Endothelial cell of umbilical vein (primary cell): ENCODE measurements at regions not wholly inside any gene's neighbourhood (a gene's known extent, or its start where the extent isn't known, plus 50 kb on each side); places are given as distances from the start of the nearest gene placed in this dataset.

ENCODE experiments used
- BruUV-seq: library from RNA; stranded (reverse); fragments of 400-500 nt; replicated peaks from 2 replicates; lab custom pipeline; 2021; lab: Mats Ljungman, UMichigan
- CTCF ChIA-PET: fragments of 300-600, 350-600 bp; sonication (Branson Sonifier 250); formaldehyde crosslinking; loops from one replicate; lab custom pipeline; 2021; ENCODE audit warnings: antibody characterized with exemption, inconsistent platforms; lab: Charles Lee
- POLR2A ChIA-PET: fragments of 300-600, 350-600 bp; sonication (Branson Sonifier 250); formaldehyde crosslinking; loops from one replicate; lab custom pipeline; 2021; ENCODE audit warnings: antibody characterized with exemption, inconsistent platforms; lab: Charles Lee
- DNase-seq: peaks from one replicate; pipeline ENCODE4 v3.0.0-alpha.2; 2011; ENCODE audit warnings: low read depth, low spot score
- FAIRE-seq: peaks from 2 replicates; lab custom pipeline; 2011; peaks lifted over from hg19 to GRCh38; lab: Jason Lieb, UNC
- H2AFZ ChIP-seq: 2 replicates; pipeline ENCODE4 v1.6.0; 2012; ENCODE audit warnings: low read depth, low read length, control low read depth, inconsistent platforms
- H3K27ac ChIP-seq: 2 replicates; pipeline ENCODE4 v1.5.1; 2011; ENCODE audit warnings: low read depth, mild to moderate bottlenecking, control low read depth, low read length, moderate library complexity; ENCODE audit not compliant: insufficient read depth
- H3K27me3 ChIP-seq, 2 experiments: 2 replicates each; pipeline versions ENCODE4 v1.6.0 to v1.6.1; 2011; ENCODE audit warnings: low read length in 2 of 2, mixed read lengths in 1 of 2; ENCODE audit not compliant: control insufficient read depth in 2 of 2, insufficient read depth in 2 of 2
- H3K36me3 ChIP-seq, 2 experiments: 2 replicates in 1 of 2; 3 replicates in 1 of 2; pipeline ENCODE4 v1.5.1; 2011; ENCODE audit warnings: low read length in 2 of 2, mild to moderate bottlenecking in 1 of 2, moderate library complexity in 1 of 2; ENCODE audit not compliant: control insufficient read depth in 2 of 2, insufficient read depth in 2 of 2; ENCODE audit errors: extremely low read depth in 1 of 2
- H3K4me1 ChIP-seq: 3 replicates; pipeline ENCODE4 v1.5.1; 2011; ENCODE audit warnings: mild to moderate bottlenecking, low read length; ENCODE audit not compliant: control insufficient read depth, insufficient read depth; ENCODE audit errors: extremely low read depth
- H3K4me2 ChIP-seq: 2 replicates; pipeline ENCODE4 v1.6.1; 2011; ENCODE audit warnings: low read length, control low read depth, mixed read lengths; ENCODE audit not compliant: insufficient read depth
- H3K4me3 ChIP-seq, 3 experiments: fragments of 200-600 bp in 1 of 3; sonication (generic), shearing (Covaris generic) in 1 of 3; replicated peaks in 1 of 3; 2 replicates each; pipeline ENCODE4 v1.5.1; 2011 to 2016; ENCODE audit warnings: control low read depth in 3 of 3, low read length in 3 of 3, mild to moderate bottlenecking in 2 of 3, inconsistent platforms in 1 of 3, low read depth in 1 of 3, moderate library complexity in 1 of 3; ENCODE audit not compliant: insufficient read depth in 1 of 3
- H3K79me2 ChIP-seq: 2 replicates; pipeline ENCODE4 v1.6.0; 2012; ENCODE audit warnings: low read length, inconsistent platforms; ENCODE audit not compliant: control insufficient read depth, insufficient read depth
- H3K9ac ChIP-seq: replicated peaks from 2 replicates; pipeline ENCODE3; 2011; ENCODE audit warnings: low read length, control low read depth; ENCODE audit not compliant: insufficient read depth; ENCODE audit errors: extremely low read depth
- H3K9me1 ChIP-seq: replicated peaks from 3 replicates; pipeline ENCODE4 v1.6.0; 2011; ENCODE audit warnings: mild to moderate bottlenecking, low read length; ENCODE audit not compliant: control insufficient read depth, insufficient read depth; ENCODE audit errors: extremely low read depth
- H3K9me3 ChIP-seq: replicated peaks from 2 replicates; pipeline ENCODE4 v1.5.1; 2012; ENCODE audit warnings: low read length, inconsistent platforms; ENCODE audit not compliant: control insufficient read depth, insufficient read depth
- H4K20me1 ChIP-seq: replicated peaks from 2 replicates; pipeline ENCODE3; 2011; ENCODE audit warnings: mild to moderate bottlenecking, low read length; ENCODE audit not compliant: control insufficient read depth, insufficient read depth; ENCODE audit errors: extremely low read depth
- EZH2 ChIP-seq: IDR thresholded peaks from 2 replicates; pipeline ENCODE4 v1.6.1; 2012; ENCODE audit warnings: borderline replicate concordance, low read depth, mild to moderate bottlenecking, moderate library complexity, low read length, inconsistent platforms; ENCODE audit not compliant: severe bottlenecking
- FOS ChIP-seq: IDR thresholded peaks from 2 replicates; pipeline ENCODE4 v1.6.1; 2011; ENCODE audit warnings: mild to moderate bottlenecking, low read length, moderate library complexity, borderline replicate concordance; ENCODE audit not compliant: insufficient read depth
- GATA2 ChIP-seq: IDR thresholded peaks from 2 replicates; pipeline ENCODE4 v1.7.0; 2011; ENCODE audit warnings: low read depth, mild to moderate bottlenecking, moderate library complexity, mixed read lengths, low read length; ENCODE audit not compliant: insufficient read length, insufficient read depth
- JUN ChIP-seq: IDR thresholded peaks from 2 replicates; pipeline ENCODE4 v1.6.1; 2011; ENCODE audit warnings: borderline replicate concordance, low read depth; ENCODE audit not compliant: insufficient read length, insufficient read depth
- MYC ChIP-seq: IDR thresholded peaks from one replicate; pipeline ENCODE4 v1.6.1; 2011; ENCODE audit warnings: mild to moderate bottlenecking, low read depth, low read length
- POLR2A ChIP-seq: IDR thresholded peaks from 2 replicates; pipeline ENCODE4 v1.6.1; 2012; ENCODE audit warnings: low read depth, mild to moderate bottlenecking, control low read depth, low read length
- POLR2AphosphoS5 ChIP-seq: IDR thresholded peaks from 2 replicates; pipeline ENCODE4 v1.6.1; 2012; ENCODE audit warnings: low read depth, mild to moderate bottlenecking, control low read depth, low read length, moderate library complexity; ENCODE audit not compliant: insufficient read depth
- dilution Hi-C: fragments of 300-500 bp; cut with MboI; formaldehyde crosslinking; loops from one replicate; pipeline ENCODE4 v1.15.0; 2019; ENCODE audit warnings: low sequenced_read_pairs; ENCODE audit not compliant: extremely low pct_ligation_motif_present
- intact Hi-C: fragments of 100-400 bp; cut with micrococcal nuclease; formaldehyde crosslinking; loops from one replicate; pipeline ENCODE4 v1.10.0; 2022
- TF ChIP-seq, protein P1 (sequence below): IDR thresholded peaks from 2 replicates; pipeline ENCODE4 v1.6.1; 2011; ENCODE audit not compliant: insufficient read depth, insufficient read length
- TF ChIP-seq, protein P2 (sequence below), 2 donors: IDR thresholded peaks; 1 replicate in 1 of 2; 2 replicates in 1 of 2; pipeline ENCODE4 v1.5.1; 2011; ENCODE audit warnings: low read length in 2 of 2, mild to moderate bottlenecking in 2 of 2, moderate library complexity in 2 of 2, control low read depth in 1 of 2, inconsistent platforms in 1 of 2, low read depth in 1 of 2; ENCODE audit not compliant: insufficient read depth in 1 of 2; ENCODE audit errors: extremely low read depth in 1 of 2

DNA sequence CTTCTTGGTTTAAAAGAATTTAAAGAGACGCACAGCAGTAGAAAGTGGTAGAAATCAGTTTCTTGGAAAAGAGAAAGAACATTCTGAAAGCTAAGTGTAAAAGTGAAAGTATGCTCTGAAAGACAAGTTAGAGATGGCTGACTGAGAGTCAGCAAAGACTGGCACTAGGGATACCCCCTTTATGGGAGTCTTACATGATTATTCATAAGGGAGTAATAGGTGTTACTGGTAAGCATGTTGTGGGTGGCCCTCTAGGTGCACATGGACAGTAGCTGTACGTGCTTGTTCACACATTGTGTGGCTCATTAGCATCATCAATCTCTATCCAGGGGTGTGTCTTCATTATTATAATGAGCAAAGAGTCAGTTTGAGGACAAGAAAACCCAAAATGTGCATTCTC lies 816.2 kb downstream of the CBLN2 start:
- TF ChIP-seq FOS (no peak), POLR2A (no peak), JUN (no peak), POLR2AphosphoS5 (no peak), MYC (no peak), EZH2 (no peak), GATA2 (no peak)
- TF ChIP-seq, protein P1, sequence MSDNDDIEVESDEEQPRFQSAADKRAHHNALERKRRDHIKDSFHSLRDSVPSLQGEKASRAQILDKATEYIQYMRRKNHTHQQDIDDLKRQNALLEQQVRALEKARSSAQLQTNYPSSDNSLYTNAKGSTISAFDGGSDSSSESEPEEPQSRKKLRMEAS = no peak
- TF ChIP-seq, protein P2, sequence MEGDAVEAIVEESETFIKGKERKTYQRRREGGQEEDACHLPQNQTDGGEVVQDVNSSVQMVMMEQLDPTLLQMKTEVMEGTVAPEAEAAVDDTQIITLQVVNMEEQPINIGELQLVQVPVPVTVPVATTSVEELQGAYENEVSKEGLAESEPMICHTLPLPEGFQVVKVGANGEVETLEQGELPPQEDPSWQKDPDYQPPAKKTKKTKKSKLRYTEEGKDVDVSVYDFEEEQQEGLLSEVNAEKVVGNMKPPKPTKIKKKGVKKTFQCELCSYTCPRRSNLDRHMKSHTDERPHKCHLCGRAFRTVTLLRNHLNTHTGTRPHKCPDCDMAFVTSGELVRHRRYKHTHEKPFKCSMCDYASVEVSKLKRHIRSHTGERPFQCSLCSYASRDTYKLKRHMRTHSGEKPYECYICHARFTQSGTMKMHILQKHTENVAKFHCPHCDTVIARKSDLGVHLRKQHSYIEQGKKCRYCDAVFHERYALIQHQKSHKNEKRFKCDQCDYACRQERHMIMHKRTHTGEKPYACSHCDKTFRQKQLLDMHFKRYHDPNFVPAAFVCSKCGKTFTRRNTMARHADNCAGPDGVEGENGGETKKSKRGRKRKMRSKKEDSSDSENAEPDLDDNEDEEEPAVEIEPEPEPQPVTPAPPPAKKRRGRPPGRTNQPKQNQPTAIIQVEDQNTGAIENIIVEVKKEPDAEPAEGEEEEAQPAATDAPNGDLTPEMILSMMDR (IDR thresholded peaks at IDR 0.05; ENCODE audit: extremely low read depth in 1 of 2, insufficient read depth in 1 of 2, low read depth in 1 of 2, low read length in 2 of 2) = no peak
- H3K27me3 ChIP-seq = peaks cover 0 to 1% of the 10 kb centered on the region in 2 experiments
- no peaks in the 10 kb centered on the region for H3K79me2 ChIP-seq
- no peak for FAIRE-seq
- no peaks in the 10 kb centered on the region for H3K9me1 ChIP-seq
- ChIA-PET CTCF (no interaction called here), POLR2A (no interaction called here)
- DNase-seq = no peak
- H3K9ac ChIP-seq = no peak overlapping the region
- H2AFZ ChIP-seq = no peak overlapping the region
- no peaks in the 10 kb centered on the region for H3K36me3 ChIP-seq
- H3K4me2 ChIP-seq = no peak overlapping the region
- H3K4me3 ChIP-seq = no peak overlapping the region
- H4K20me1 ChIP-seq = no peaks in the 10 kb centered on the region
- intact Hi-C loops (no loop called here), dilution Hi-C loops (no loop called here)
- no TSS peak for BruUV-seq
- H3K9me3 ChIP-seq = no peaks in the 10 kb centered on the region
- no peak overlapping the region for H3K27ac ChIP-seq
- H3K4me1 ChIP-seq = no peaks in the 10 kb centered on the region
